ENCODE measurements at regions not wholly inside any gene's neighbourhood (a gene's known extent, or its start where the extent isn't known, plus 50 kb on each side); places are given as distances from the start of the nearest gene placed in this dataset.

DNA sequence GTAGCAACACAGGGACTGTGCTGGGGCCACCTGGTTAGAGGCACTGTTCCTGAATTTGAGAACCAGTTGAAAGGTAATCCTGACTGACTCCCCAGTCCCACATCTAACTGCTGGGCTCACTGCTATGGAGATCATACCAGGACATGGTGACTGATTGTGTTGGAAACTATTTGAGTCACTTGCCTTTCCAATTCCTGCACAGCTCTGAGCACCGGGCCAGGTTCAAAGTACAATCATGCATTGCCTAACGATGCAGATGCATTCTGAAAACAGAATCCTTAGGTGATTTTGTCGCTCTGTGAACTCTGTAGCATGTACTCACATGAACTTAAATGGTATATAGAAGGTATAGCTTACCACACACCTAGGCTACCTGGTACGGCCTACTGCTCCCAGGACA lies 215.3 kb downstream of the BMP7 start:
- 84 to 85% methylated on average over 4 of the region's 4 CpGs for WGBS, 2 donors
- DNase-seq (no peak), ATAC-seq (no peak)
- H3K36me3 ChIP-seq = no peaks in the 10 kb centered on the region
- H3K4me1 ChIP-seq = no peaks in the 10 kb centered on the region
- peaks cover 0 to 7% (median 0%) of the 10 kb centered on the region in 11 donors for H3K9me3 ChIP-seq
- TF ChIP-seq, protein P1, sequence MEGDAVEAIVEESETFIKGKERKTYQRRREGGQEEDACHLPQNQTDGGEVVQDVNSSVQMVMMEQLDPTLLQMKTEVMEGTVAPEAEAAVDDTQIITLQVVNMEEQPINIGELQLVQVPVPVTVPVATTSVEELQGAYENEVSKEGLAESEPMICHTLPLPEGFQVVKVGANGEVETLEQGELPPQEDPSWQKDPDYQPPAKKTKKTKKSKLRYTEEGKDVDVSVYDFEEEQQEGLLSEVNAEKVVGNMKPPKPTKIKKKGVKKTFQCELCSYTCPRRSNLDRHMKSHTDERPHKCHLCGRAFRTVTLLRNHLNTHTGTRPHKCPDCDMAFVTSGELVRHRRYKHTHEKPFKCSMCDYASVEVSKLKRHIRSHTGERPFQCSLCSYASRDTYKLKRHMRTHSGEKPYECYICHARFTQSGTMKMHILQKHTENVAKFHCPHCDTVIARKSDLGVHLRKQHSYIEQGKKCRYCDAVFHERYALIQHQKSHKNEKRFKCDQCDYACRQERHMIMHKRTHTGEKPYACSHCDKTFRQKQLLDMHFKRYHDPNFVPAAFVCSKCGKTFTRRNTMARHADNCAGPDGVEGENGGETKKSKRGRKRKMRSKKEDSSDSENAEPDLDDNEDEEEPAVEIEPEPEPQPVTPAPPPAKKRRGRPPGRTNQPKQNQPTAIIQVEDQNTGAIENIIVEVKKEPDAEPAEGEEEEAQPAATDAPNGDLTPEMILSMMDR (IDR thresholded peaks at IDR 0.05) = no peak
- peaks cover 0 to 23% (median 7%) of the 10 kb centered on the region in 7 donors for H3K27me3 ChIP-seq
- no peak overlapping the region for H3K4me3 ChIP-seq
- intact Hi-C loops (cut with DNase I) = no loop called here
- H3K27ac ChIP-seq = no peak overlapping the region

DNA sequence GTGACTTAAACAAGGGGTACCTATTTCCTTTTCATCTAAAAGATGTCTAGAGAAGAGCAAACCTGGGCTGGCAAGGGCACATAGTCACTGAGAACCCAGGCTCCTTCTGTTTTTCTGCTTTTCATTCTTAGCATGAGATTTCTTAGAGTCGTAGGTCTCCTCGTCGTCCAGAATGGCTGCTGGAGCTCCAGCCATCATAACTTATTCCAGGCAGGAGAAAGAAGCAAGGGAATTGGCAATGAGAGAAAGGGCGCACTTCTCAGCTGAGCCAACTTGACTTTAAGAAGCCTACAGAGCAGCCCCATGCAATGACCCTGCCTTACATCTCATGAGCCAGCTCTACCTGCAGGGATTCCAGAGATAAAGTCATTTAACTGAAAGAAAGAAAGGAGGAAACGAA lies 213.4 kb downstream of the BMP7 start:
- H3K4me3 ChIP-seq = no peak overlapping the region
- peaks cover 0 to 7% (median 0%) of the 10 kb centered on the region in 11 donors for H3K9me3 ChIP-seq
- ATAC-seq = no peak
- peaks cover 0 to 15% (median 1%) of the 10 kb centered on the region in 7 donors for H3K27me3 ChIP-seq
- no peaks in the 10 kb centered on the region for H3K36me3 ChIP-seq
- no peak overlapping the region for H3K27ac ChIP-seq
- TF ChIP-seq, protein P1 (IDR thresholded peaks at IDR 0.05) = no peak
- DNase-seq = no peak
- WGBS, 2 donors = 86 to 88% methylated on average over 5 of the region's 5 CpGs
- H3K4me1 ChIP-seq = no peaks in the 10 kb centered on the region
- intact Hi-C loops (cut with DNase I) = no loop called here

DNA sequence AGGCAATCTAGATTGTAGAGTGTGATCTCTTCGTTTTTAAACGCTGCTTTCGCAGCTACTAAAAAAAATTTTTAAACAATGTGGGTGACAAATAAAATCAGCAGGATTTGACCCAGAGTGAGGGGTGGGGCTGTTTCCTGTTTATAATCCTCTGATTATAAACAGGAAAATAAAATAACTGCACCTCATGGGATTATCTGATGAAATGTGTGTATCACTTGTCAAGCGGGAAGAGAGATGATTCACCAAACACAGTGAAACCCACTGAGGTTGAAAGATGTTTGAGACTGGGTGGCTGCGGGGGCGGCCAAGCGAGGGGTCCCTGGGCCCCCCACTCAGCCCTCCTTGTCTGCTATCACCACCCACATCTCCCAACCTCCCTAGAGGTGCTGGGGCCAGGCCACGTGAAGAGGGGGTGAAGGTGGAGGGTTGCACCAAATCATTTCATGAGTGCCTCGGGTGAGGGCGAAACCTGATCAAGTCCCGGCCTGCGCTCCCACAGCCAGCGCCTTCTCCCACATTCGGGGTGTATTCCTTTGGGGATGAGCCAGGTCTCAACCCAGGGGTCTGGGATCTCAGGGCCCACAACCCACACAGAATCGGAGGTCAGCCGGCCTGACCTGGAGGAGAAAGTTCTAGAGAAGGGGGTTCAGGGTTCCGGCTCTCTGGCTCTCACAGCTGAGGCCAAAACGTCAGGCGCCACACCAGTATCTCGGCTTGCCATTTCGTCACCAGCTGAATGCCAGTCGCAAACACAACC lies 212.5 kb downstream of the BMP7 start:
- Histone ChIP-seq H3K27me3 (peaks cover 0 to 22% (median 6%) of the 10 kb centered on the region in 7 donors), H3K4me1 (no peaks in the 10 kb centered on the region), H3K36me3 (no peaks in the 10 kb centered on the region), H3K4me3 (no peak overlapping the region), H3K27ac (no peak overlapping the region), H3K9me3 (peaks cover 0 to 7% (median 0%) of the 10 kb centered on the region in 11 donors)
- ATAC-seq (peak in 1 of 8 donors; percentile 20), DNase-seq (no peak)
- intact Hi-C loops (cut with DNase I) = no loop called here
- TF ChIP-seq, protein P1 (IDR thresholded peaks at IDR 0.05) = no peak
- WGBS, 2 donors = 79 to 87% methylated on average over 22 of the region's 22 CpGs

DNA sequence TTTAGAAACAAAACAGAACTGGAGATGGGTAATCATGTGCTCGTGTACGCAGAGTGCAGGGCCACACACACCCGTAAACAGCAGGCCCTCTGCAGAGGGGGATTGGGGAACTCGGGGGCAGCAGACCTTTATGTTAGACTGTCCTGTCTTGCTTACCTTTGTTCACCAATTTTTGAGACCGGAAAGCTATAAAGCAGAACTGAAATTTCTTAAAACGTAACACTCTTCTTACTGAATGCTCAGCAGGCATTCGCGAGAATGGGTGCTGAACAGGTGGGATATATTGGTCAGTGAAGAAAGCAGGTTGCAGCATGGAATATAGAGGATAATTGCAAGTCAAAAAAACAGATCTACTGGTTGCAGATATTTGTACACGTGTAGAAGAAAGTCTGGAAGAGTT lies 211.1 kb downstream of the BMP7 start:
- Histone ChIP-seq H3K9me3 (peaks cover 0 to 7% (median 0%) of the 10 kb centered on the region in 11 donors), H3K4me3 (no peak overlapping the region), H3K27ac (no peak overlapping the region), H3K4me1 (no peaks in the 10 kb centered on the region), H3K27me3 (peaks cover 0 to 30% (median 17%) of the 10 kb centered on the region in 7 donors), H3K36me3 (no peaks in the 10 kb centered on the region)
- 68 to 76% methylated on average over 9 of the region's 9 CpGs for WGBS, 2 donors
- TF ChIP-seq, protein P1 (IDR thresholded peaks at IDR 0.05) = no peak
- intact Hi-C loops (cut with DNase I) = no loop called here
- ATAC-seq (no peak), DNase-seq (no peak)
